ENCODE measurements at regions not wholly inside any gene's neighbourhood (a gene's known extent, or its start where the extent isn't known, plus 50 kb on each side); places are given as distances from the start of the nearest gene placed in this dataset.

DNA sequence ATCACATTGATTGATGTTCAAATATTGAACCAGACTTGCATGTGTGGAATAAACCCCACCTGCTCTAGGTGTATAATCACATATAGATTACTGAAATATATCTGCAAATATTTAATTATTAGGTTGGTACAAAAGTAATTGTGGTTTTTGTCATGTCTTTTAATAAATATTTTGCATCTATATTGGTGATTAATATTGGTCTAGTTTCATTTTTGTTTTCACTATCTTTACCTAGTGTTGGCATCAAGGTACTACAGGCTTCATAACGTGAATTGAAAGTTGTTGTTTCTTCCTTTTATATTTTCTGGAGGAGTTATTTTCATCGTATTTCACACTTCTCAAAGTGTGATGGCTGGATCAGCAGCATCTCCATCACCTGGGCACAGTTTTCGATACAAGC is 740.0 kb upstream of the TMEM132C start:
- TF ChIP-seq CTCF (IDR thresholded peaks at IDR 0.05; ENCODE audit: insufficient read depth, low read length) (no peak), POLR2AphosphoS5 (IDR thresholded peaks at IDR 0.05; ENCODE audit: low read depth) (no peak), GABPA (IDR thresholded peaks at IDR 0.05; ENCODE audit: low read depth) (no peak), SPI1 (IDR thresholded peaks at IDR 0.05; ENCODE audit: borderline replicate concordance, low read depth) (no peak)
- TF ChIP-seq, protein P1, sequence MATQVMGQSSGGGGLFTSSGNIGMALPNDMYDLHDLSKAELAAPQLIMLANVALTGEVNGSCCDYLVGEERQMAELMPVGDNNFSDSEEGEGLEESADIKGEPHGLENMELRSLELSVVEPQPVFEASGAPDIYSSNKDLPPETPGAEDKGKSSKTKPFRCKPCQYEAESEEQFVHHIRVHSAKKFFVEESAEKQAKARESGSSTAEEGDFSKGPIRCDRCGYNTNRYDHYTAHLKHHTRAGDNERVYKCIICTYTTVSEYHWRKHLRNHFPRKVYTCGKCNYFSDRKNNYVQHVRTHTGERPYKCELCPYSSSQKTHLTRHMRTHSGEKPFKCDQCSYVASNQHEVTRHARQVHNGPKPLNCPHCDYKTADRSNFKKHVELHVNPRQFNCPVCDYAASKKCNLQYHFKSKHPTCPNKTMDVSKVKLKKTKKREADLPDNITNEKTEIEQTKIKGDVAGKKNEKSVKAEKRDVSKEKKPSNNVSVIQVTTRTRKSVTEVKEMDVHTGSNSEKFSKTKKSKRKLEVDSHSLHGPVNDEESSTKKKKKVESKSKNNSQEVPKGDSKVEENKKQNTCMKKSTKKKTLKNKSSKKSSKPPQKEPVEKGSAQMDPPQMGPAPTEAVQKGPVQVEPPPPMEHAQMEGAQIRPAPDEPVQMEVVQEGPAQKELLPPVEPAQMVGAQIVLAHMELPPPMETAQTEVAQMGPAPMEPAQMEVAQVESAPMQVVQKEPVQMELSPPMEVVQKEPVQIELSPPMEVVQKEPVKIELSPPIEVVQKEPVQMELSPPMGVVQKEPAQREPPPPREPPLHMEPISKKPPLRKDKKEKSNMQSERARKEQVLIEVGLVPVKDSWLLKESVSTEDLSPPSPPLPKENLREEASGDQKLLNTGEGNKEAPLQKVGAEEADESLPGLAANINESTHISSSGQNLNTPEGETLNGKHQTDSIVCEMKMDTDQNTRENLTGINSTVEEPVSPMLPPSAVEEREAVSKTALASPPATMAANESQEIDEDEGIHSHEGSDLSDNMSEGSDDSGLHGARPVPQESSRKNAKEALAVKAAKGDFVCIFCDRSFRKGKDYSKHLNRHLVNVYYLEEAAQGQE (IDR thresholded peaks at IDR 0.05; ENCODE audit: insufficient replicate concordance, low read depth), result no peak

Measured in HL-60 (cell line).